C4-2B (cell line): ENCODE measurements at regions not wholly inside any gene's neighbourhood (a gene's known extent, or its start where the extent isn't known, plus 50 kb on each side); places are given as distances from the start of the nearest gene placed in this dataset.

Experiments
- CTCF ChIP-seq: fragments of 450-650 bp; conservative IDR thresholded peaks from 2 replicates; pipeline ENCODE4 v1.5.1; 2017; ENCODE audit warnings: mild to moderate bottlenecking
- ZFX ChIP-seq: fragments of 450-650 bp; IDR thresholded peaks from 2 replicates; pipeline ENCODE4 v1.6.1; 2017

- TF ChIP-seq CTCF (no peak), ZFX (no peak)
These were observed 298.0 kb downstream of the RMST start for GRCh38 chr12:97760601-97761000.
